K562 (cell line): ENCODE measurements at regions not wholly inside any gene's neighbourhood (a gene's known extent, or its start where the extent isn't known, plus 50 kb on each side); places are given as distances from the start of the nearest gene placed in this dataset.

Source experiments
- CBX8 ChIP-seq: fragments of 200-600 bp; sonication (generic); IDR thresholded peaks from 2 replicates; pipeline ENCODE4 v1.6.1; 2012; ENCODE audit warnings: borderline replicate concordance, mixed run types, low read depth, mild to moderate bottlenecking, moderate library complexity, mixed read lengths, low read length, control low read depth, inconsistent platforms; ENCODE audit not compliant: poor library complexity, severe bottlenecking; ENCODE audit errors: extremely low read depth
- ETV6 ChIP-seq, 3 experiments: fragments of 150-350 bp in 1 of 3; sonication (generic) in 1 of 3; formaldehyde crosslinking in 1 of 3; IDR thresholded peaks; 2 replicates each; pipeline versions ENCODE4 v1.6.1 to v1.8.0; 2014 to 2022; ENCODE audit warnings: borderline replicate concordance in 2 of 3, low read depth in 2 of 3, antibody characterized with exemption in 1 of 3, low read length in 1 of 3, mild to moderate bottlenecking in 1 of 3, missing genetic modification reagents in 1 of 3
- TAF1 ChIP-seq: IDR thresholded peaks from 2 replicates; pipeline ENCODE4 v1.6.1; 2011; ENCODE audit warnings: mild to moderate bottlenecking, low read length, moderate library complexity; ENCODE audit not compliant: insufficient read depth, control insufficient read depth, severe bottlenecking; ENCODE audit errors: extremely low read depth
- TF ChIP-seq, protein P1 (sequence below): fragments of 250-450 bp; sonication (Bioruptor Pico); IDR thresholded peaks from 2 replicates; pipeline ENCODE4 v1.5.1; 2021; ENCODE audit warnings: mild to moderate bottlenecking

- TF ChIP-seq, protein P1, sequence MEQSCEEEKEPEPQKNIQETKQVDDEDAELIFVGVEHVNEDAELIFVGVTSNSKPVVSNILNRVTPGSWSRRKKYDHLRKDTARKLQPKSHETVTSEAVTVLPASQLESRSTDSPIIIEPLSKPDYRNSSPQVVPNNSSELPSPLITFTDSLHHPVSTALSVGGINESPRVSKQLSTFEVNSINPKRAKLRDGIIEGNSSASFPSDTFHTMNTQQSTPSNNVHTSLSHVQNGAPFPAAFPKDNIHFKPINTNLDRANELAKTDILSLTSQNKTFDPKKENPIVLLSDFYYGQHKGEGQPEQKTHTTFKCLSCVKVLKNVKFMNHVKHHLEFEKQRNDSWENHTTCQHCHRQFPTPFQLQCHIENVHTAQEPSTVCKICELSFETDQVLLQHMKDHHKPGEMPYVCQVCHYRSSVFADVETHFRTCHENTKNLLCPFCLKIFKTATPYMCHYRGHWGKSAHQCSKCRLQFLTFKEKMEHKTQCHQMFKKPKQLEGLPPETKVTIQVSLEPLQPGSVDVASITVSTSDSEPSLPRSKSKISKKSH (CRISPR knock-in tag), result no peak
- TF ChIP-seq TAF1, result no peak
- TF ChIP-seq CBX8, result no peak
- TF ChIP-seq ETV6 (IDR thresholded peaks at IDR 0.05; ENCODE audit: borderline replicate concordance in 1 of 2, low read depth in 2 of 2, low read length in 1 of 2), result no peak
- no peak for TF ChIP-seq ETV6 (CRISPR knock-in tag; IDR thresholded peaks at IDR 0.05; ENCODE audit: borderline replicate concordance)
Observed at GRCh38 chr3:72047221-72047871, 262.4 kb upstream of the PROK2 start.
